ACHN (cell line): ENCODE measurements at regions not wholly inside any gene's neighbourhood (a gene's known extent, or its start where the extent isn't known, plus 50 kb on each side); places are given as distances from the start of the nearest gene placed in this dataset.
"Not testable (repeated sequence)": the region's sequence is repeated elsewhere in the genome, so short reads cannot be mapped to it uniquely, and the experiment has no call there.

ENCODE experiments used
- DNase-seq: peaks from one replicate; pipeline ENCODE4 v3.0.0-alpha.2; 2015
- in situ Hi-C: cut with HindIII; loops from 2 replicates; pipeline ENCODE4 v1.10.0; 2017; ENCODE audit warnings: low sequenced_read_pairs, low pct_ligation_motif_present, low pct_unique_long_range_greater_than_20kb

DNA sequence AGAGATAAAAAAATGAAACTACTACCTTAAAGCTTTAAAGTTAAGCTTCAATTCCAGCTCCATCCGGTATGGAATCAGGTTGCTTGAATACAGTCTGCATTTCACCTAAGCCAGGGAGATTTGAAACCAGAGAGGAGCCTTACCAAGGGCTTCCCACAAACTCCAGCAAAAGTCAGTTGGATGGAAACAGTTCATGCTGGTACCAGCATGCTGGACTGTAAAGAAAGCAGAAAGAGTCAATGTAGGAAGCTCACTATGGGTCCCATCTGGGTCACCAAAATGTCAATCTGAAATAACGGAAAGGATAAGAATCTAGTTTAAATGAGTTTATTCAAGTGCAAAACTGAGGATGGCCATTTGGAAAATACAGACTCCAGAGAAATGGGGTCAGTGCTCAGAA is 65.3 kb downstream of the CDO1 start:
- DNase-seq = no peak
- in situ Hi-C loops = no loop called here

DNA sequence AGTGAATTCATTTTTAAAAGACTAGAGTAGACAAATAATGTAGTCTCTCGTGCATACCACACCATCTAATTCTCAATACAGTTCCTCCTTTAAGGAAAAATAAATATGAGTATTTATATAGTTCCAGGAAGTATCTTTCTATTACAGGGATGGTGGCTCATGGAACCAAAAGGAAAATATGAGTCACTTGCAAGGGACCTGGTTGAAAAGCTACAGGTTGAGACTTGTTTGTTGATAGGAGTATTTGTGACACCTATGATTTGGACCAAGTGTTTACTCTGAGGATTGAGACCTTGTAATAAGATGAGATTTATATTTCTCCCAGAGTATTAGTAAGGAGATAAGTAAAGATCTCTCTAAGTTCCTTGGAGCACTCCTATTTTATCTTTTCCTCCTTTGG is 67.4 kb downstream of the CDO1 start:
- DNase-seq = no peak
- in situ Hi-C loops = no loop called here

DNA sequence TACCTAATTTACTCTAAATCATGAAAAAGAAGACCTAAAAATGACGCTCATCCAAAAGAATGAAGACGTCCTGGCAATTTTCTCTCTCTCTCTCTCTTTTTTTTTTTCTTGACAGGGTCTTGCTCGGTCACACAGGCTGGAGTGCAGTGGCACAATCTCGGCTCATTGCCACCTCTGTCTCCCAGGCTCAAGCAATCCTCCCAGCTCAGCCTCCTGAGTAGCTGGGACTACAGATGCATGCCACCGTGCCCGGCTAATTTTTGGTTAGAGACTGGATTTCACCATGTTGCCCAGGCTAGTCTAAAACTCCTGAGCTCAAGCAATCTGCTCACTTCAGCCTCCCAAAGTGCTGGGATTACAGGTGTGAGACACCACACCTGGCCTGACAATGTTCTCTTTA is 77.2 kb downstream of the CDO1 start:
- DNase-seq, in situ Hi-C loops: not testable (repeated sequence)

DNA sequence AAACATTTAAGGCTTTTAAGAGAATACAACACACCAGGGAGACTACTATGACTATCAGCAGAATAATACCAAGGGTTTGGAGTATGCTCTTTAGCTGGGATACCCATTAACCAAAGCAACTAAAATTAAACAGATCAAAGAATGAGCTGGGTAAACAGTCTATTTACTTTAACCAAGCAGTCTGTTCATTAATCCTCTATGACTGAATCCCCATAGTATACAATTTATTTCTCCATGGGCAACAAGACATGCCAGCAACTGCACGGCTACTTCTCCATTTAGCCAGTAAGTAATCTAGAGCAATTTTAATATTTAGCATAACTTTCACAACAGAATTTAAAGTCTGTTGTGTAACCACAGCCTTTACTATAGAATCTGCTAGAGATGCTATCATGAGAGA is 77.6 kb downstream of the CDO1 start:
- in situ Hi-C loops = no loop called here
- no peak for DNase-seq

GRCh38 chr5:115737452-115737851 is 79.0 kb downstream of the CDO1 start:
- in situ Hi-C loops = no loop called here
- no peak for DNase-seq

- no peak for DNase-seq
- in situ Hi-C loops = no loop called here
Observed at GRCh38 chr5:115736690-115737005, 79.8 kb downstream of the CDO1 start.

DNA sequence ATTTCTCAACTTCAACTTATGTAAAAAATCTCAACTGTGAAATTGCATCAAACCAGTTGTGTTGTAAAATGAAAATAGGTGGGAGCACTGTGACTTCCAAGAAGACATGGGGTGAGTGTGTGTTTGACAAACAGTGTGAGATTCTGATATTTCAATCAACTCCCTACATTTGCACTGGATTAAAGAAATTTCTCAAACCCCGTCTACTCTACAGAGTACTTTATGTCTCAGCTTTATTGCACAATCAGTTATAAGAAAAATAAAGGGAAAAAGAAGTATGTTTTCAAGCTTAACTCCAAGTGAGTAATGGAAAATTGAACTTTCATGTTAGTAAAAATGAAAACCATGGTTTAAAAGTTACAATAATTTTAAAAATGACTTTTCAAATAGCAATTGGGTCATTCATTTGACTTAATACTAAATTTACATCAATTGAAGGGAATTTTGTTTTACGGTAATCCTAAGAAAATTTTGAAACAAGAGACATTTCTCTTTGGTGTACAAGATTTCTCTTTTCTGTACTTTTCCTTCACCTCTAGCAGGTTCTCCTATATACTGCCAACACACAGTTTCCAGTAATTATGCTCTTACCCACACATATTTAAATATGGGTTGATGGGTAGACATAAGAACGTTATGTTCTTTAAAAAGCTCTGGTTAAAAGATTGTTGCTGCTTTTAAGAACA is 80.3 kb downstream of the CDO1 start:
- no peak for DNase-seq
- in situ Hi-C loops = no loop called here

DNA sequence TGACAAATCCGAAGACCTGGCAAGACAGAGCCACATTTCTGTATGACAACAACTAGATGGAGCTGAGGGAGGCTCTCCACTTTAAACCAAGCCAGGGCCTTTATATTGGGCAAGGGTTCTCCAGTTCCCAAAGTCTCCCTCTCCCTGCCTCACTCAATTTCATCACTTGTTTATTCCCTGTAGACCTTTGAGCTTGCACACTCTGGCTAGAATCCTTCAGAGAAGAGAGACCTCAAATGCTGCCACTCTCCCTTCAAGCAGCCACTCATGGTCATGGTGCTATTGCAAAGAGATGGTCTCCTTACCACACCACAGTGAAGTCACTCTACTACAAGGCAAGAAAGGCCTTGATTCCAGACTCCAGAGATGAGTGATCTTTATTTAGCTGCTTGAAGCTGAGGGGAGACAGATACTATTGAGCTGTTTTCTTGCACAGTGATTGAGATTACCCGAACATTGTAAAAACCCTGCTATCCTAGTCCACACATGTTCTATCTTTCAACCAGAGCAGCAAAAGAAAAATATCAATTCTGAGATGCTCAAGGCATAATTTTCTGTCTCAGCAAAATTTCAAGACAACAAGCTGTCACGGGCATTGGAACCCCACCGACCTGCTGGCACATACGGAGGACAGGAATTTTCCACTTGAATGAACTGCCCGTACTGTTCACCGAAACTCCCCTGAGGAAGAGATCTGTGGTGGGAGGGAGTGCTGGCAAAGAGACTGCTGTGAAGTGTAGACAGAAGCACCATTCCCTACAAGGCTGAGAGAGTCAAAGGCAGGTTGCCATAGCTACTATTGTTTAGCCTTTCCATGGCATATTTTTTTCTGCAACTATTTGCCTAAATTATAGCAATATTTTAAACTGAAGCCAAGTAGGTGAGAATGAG is 81.1 kb downstream of the CDO1 start:
- no peak for DNase-seq
- in situ Hi-C loops = no loop called here

GRCh38 chr5:115733607-115734006 is 82.9 kb downstream of the CDO1 start:
- in situ Hi-C loops = no loop called here
- DNase-seq = no peak

- in situ Hi-C loops = no loop called here
- no peak for DNase-seq
Observed at GRCh38 chr5:115732026-115732425, 84.4 kb downstream of the CDO1 start.

DNA sequence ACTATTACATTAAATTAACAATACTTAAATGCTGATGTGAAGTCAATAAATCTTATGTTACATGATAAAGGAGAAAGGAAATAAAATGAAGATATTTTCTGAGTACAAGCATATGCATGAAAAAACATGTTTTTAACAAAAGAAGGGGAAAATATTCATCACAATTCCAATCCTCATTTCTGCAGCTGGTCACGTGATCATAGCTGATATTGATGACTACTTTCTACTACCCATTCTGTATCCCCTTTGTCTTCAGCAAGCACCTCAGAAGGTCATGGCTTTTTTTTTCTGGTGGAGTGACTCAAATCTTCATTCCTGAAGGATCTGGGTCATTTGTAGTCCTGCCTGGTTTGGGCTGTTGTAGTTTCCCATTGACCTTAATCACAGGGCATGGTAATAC is 90.9 kb downstream of the CDO1 start:
- no peak for DNase-seq
- in situ Hi-C loops = no loop called here

GRCh38 chr5:115723220-115723619 is 93.2 kb downstream of the CDO1 start:
- in situ Hi-C loops = no loop called here

DNA sequence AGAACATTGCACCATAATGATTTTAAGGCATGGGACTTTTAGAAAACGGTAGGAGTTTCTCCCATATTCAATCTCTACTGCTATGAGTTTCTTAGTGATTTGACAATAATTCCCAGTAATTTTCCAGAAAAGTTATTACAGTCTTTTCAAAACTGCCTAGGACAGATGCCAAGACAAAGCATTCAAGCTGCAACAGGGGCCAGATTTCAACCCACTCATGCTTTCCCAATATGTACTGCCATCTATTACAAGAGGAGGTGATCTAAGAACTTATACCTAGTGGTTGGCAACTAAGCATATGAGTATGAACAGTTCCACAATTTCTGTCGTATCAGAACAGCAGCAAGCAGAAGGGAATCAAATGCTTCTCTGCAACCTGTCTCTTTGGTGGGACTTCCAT is 95.1 kb upstream of the TMED7 start:
- no peak for DNase-seq
- in situ Hi-C loops = no loop called here

More at GRCh38 chr5:115723220-115723619, 93.2 kb downstream of the CDO1 start:
- no peak for DNase-seq

GRCh38 chr5:115718927-115719326 is 93.1 kb upstream of the TMED7 start:
- in situ Hi-C loops = no loop called here
- DNase-seq = no peak

GRCh38 chr5:115713408-115713807 is 87.6 kb upstream of the TMED7 start:
- in situ Hi-C loops = no loop called here
- no peak for DNase-seq

DNA sequence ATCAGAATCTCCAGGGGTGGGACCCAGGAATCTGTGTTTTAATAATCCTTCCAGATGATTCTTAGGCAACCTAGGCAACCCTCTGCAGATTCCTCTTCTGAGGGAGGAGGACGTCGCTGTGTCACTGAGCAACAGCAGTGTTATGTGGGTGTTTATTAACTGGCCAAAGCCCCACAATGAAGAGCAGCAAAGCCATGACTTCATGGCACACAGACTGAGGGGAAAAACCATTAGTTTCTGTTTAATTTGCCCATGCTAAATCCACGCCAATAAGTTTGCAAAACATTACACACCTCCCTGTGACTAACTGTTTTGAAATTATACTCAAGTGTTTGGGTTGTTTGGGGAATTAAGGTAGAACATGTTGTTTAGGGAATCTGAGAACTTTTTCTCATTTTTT is 83.7 kb upstream of the TMED7 start:
- in situ Hi-C loops = no loop called here

GRCh38 chr5:115708819-115709477 is 83.1 kb upstream of the TMED7 start:
- in situ Hi-C loops = no loop called here
- no peak for DNase-seq

More for the DNA sequence above, 83.7 kb upstream of the TMED7 start:
- no peak for DNase-seq

DNA sequence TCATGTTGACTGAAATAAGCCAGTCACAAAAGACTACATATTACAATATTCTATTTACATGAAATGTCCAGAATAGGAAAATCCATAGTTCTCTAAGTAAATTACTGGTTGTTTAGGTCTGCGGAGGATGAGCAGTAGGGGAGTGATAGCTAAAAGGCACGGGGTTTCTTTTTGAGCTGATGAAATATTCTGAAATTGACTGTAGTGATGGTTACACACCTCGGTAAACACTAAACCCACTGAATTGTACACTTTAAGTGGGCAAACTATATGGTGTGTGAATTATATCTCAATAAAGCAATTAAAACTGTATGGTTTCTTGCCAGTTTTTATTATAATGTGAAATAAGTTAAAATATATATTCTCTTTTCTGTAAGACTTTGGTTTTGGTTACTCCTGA is 77.7 kb upstream of the TMED7 start:
- in situ Hi-C loops = no loop called here
- DNase-seq = no peak

DNA sequence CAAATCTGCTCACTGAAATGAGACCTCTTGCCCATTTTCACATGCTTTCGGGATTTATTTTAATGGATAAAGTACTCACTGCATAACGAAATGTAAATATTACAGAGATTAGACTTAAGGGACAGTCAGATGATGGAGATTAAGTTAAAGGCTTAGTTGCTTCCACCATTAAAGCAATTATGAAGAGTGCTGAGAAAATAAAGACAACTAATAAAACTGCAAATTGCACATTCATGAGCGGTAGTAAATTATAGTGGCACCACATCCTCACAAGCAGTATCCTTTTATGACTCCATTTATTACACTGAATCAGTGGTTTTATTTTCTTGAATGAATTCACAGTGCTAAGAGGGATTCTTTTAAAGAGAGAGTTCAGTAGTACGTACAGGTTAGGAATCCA is 76.2 kb upstream of the TMED7 start:
- in situ Hi-C loops = no loop called here

DNA sequence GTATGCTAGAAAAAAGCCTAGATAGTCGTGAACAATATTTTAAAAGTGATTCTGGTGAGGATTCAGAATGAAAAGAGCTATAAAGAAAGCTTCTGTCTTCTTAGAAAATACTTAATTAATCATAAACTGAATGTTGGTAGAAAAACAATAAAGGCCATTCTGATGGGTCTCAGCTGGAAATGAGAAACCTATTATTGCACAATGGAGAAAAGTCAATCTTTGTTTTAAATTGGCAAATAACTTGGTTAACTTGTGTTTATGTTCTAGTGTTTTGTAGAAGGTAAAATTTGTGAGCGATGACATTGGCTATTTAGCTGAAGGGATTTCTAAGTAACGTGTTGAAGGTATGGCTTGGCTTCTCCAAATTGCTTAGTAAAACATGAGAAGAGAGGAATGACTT is 74.1 kb upstream of the TMED7 start:
- in situ Hi-C loops = no loop called here
- DNase-seq = no peak

More for the DNA sequence above, 76.2 kb upstream of the TMED7 start:
- DNase-seq = no peak
